ENCODE measurements at regions not wholly inside any gene's neighbourhood (a gene's known extent, or its start where the extent isn't known, plus 50 kb on each side); places are given as distances from the start of the nearest gene placed in this dataset.

- no peak for TF ChIP-seq POLR2A (IDR thresholded peaks at IDR 0.05)
- TF ChIP-seq CTCF (IDR thresholded peaks at IDR 0.05): no peak
- no peak for TF ChIP-seq EP300 (IDR thresholded peaks at IDR 0.05)
These were observed 156.7 kb downstream of the SYK start for GRCh38 chr9:90958328-90958727.
